HG03469 (cell line): ENCODE measurements at regions not wholly inside any gene's neighbourhood (a gene's known extent, or its start where the extent isn't known, plus 50 kb on each side); places are given as distances from the start of the nearest gene placed in this dataset.

Experiments
- ATAC-seq: cut with Tn5 transposase; IDR thresholded peaks from one replicate; pipeline ENCODE4 v1.9.1; 2021; ENCODE audit warnings: mild to moderate bottlenecking, moderate library complexity, moderate number of reproducible peaks; ENCODE audit not compliant: unreplicated experiment

DNA sequence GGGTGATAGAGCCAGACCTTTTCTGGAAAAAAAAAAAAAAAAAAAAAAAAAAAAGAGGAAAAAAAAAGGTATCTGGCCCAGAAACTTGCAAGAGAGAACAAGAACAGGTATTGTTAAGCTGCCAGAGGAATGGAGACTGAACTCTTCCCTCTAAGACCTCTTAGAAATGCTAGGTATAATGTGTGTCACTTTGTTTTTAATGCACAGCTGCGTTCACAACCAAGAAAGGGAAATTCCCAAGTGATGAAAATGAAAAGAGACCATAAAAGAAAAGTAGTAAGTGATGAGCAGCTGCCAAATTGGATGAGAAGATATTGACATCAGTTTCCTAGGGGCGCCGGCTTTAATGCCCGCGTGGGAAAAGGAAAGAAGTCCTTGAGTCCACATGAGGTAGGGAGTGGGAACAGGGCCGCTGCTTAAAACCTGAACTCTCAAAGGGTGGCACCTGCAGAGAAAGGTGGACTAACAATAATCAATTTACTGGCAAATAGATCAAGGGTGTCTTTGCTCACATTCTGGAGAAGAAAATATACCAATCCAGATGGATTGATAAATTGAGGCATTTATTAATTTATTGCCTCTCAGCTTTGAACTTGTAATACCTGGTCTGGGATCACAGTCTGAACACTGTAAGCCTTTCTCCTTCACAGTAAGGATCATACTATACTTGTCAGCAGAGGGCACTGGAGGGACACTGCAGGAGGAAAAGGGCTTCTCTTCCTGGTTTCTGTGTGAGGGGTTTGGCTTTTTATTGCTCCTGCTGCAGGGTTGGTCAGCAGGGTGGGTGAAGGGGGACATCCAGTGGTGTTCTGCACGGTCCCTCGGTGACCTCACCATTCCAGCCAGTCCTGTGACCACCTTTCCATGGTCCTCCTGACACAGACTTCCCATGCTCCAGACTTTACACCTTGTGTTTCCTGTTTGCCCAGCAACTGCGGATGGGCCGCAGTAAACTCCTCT is 131.6 kb downstream of the AQP9 start:
- no peak for ATAC-seq

DNA sequence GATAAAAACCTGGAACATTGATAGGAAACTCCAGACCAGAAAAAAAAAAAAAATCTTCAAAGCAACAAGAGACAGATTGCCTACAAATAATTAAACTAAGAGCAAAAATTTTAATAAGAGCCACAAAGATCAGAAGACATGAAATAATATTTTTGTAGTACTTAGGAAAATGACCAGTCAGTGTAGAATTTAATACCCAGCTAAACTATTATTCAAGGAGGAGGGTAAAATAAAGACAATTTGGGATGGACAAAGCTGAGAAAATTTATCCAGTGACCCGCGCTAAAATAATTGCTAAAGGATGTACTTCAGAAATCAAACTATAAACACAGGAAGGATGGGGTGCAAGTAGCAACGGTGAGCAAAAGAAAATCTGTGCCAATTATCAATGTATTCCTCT is 133.2 kb downstream of the AQP9 start:
- ATAC-seq = no peak

DNA sequence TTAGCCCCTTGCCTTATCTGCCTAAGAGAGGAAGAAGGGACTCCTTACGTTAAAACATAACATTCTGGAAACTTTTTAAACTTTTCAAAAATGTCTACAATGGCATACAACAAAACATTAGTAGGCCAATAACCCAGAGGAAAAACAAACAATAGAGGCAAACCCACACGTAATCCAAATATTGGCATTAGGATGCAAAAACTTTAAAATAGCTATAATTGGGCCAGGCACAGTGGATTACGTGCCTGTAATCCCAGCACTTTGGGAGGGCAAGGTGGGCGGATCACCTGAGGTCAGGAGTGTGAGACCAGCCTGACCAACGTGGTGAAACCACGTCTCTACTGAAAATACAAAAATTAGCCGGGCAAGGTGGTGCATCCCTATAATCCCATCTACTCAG is 134.9 kb downstream of the AQP9 start:
- no peak for ATAC-seq

DNA sequence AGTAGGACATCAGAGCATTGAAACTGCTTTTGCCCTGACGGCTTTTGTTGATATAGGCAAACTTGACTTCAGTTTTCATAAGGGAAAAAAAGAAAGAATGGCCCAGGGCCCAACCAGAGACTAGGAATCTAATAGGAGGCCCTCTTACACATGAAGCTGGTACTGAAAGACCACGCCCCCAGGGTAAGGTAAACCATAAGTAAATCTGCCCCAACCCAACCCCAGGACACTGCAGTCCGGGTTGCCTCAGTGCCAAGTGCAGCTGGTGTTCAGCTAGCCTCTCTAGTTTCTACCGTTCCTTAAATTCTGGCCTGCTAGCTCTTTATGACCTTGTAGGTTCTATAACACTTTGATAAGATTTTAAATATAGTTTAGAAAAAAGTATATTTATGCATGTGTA is 136.7 kb downstream of the AQP9 start:
- no peak for ATAC-seq

DNA sequence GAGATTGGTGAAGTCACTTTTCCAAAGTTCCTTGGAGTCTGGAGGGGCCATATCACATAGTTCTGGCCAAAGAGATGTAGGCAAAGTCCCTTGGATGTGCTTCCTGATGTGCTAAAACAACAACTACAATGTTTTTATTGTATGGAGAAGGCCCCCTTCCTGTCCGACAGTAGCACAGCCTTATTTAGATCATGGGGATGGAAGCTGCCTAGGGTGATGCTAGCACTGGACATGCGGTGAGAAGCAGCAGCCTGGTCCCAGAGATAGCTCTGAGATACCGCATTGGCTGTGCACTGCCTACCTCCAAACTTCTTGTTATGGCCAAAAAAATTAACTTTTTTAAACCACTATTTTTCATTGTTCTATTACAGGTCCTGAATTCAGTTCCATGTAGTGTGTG is 137.6 kb downstream of the AQP9 start:
- ATAC-seq = no peak

DNA sequence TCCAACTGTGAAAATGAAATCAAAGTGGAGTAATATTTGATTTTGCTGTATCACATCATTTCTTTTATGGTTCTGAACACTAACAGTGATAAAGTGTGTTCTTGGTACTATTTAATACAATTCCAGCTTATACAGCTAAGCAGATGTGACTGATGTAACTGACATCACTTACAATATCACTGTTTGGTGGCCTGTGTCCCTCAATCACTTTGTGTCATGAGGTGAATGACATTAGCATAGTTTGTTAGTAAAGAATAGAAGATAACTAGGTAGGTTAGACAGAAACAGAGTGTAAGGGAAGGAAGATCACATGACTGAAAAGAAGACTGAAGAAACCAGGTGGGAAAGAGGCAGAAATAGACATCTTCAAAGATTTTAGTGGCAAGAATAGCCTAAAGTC is 138.7 kb downstream of the AQP9 start:
- ATAC-seq = no peak

DNA sequence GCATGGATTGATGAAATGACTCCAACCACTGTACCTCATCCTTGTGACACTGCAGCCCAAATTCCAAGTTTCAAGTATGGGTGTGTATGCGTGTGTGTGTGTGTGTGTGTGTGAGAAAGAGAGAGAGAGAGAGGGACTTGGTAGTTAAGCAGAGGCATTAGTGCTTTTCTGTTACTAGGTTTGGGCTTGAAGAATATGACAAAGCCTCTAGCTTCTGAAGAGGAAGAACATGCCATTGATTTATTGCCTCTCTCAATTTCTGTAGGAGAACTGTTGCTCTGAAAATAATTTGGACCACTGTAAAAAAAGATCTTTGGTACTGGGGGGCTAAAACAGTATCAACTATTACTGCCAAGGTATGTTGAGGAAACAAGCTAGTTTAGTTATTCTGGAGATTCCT is 139.2 kb downstream of the AQP9 start:
- ATAC-seq = no peak

DNA sequence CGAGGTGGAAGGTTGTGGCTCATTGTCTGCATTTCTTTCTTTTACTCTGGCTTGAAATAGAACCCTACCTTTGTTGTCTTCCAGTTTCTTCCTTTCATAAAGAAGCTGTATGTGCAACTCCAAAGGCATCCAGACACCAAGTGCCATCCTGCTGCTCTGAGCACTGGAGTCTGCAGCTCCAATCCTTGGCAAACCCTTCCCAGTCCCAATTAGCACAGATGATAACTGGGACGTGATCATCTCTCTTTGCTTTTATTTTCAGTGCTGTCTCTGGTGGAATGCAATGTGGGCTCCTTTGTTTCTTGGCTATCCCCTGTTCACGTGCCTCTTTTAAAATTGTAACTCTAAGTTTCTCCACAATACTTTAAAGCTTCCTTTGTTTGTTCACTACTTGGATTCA is 140.9 kb downstream of the AQP9 start:
- no peak for ATAC-seq

DNA sequence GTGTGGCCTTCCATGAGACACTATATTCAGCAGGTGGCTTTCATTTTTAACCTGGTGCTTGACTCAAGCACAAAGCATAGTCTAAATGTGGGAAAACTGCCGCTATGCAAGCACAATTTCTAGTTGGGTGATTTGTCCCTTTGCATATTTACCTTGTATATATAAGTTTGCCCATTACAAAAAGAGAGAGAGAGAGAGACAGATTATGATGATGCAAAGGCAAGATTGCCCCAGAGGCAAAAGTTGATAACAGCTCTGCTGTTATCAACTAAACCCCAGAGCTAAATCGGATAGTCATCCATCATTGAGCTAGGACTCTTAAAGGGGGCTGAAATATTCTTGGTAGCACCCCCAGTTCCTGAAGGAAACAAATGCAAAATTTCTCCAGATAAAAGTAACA is 141.5 kb downstream of the AQP9 start:
- no peak for ATAC-seq

DNA sequence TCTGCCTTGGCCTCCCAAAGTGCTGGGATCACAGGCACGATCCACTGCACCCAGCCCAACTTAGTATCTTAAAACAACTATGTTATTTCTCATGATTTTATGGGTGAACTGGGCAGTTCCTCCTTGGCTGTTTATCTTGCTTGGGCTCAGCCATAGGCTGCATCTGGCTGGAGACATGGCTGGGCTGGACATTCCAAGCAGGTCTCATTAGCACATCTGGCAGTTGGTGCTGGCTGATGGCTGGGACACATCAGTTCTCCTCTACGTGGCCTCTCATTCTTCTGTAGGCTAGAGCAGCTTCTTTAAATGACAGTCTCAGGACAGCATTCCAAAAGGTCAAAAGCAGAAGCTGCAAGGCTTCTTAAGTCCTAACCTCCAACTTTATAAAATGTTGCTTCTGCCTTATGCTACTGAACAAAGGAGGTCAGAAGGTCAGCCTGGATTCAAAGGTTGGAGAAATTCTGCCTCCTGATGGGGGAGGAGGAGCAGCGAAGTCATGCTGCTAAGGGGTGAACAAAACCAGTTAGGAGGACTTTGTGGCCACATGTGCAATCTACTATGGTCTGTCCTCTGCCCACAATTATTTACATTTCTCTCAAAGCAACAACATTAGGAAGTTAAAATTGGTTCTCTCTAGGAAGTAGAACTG is 144.0 kb downstream of the AQP9 start:
- ATAC-seq = no peak

DNA sequence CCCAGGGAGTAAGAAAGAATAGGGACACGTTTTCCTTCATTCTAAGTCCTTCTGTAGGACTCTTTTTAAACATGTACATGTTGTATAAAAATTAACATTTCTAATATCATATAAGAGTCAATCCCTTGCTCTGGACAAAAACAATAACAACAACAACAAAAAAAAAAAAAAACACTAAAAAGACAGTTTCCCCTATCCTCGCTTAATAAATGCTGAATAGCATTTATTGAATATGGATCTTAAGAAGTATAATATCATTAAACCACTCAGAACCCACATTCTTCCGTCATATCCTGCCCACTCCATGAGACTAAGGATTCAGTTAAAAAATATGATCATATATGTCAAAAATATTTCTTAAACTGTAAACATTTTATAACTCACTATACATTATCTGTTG is 145.1 kb downstream of the AQP9 start:
- ATAC-seq = no peak

DNA sequence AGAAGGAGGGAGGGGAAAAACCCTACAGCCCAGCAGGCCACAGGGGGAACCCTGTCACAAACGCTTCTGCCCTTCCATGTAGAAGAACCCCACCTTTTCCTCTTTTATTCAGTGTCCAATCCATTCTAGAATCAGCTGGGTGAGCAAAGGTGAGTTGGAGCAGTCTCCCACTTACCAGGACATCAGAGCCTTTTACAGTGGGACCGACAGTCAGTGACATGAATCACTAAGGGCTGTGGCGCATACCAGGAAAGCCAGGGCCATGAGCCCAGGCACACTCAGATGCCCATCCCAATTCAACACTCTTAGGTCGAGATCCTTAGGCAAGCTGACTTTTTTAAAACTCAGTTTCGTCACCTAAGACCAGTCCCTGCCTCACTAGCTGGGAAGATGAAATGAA is 146.1 kb downstream of the AQP9 start:
- ATAC-seq = no peak

DNA sequence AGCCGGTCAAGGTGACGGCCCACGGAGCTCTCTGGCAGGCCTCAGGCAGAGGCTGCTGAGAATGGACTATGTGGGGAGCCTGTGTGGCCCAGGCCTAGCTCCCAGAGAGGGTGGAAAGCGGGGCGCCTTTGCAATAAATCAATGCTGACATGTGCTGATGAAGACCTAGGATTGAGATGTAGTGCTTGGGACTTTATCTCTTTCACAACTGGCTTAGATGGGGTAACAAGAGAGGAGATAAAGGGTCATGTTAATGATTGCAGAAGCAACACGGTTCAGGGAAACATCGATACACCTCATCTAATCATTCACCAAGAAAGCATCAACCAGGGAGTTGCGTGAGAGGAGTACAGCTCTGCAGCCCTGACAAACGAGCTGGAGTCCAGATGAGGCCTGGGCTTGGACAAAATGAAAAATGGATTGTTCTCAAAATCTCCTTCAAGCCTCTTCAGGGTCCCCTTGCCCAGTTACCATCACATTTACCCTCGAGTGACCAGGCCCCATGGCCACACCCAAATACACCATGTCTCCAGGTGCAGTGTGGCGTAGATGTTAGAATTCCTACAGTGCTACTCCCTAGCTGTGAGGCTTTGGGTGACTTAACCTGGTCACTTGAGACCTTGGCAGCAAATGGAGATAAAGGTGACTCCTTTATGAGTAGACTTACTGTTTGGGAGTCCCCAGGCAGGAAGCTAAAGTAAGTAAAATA is 146.4 kb upstream of the LIPC start:
- ATAC-seq = no peak

DNA sequence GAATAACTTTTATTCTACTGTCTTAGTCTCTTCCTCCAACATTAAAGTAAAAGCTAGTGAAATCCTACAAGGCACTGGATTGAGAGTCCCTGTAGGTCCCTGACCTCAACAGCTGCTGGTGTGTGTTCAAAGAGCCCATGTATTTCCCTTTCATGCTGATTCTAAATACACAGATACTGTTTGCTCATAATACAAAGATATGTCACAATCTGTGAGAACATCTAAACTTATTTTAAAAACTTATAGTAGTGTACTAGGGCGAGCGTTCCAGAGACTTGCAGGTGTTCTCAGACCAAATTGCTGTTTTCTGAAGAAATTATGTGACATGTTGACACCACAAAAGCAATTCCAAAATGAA is 145.9 kb upstream of the LIPC start:
- no peak for ATAC-seq

DNA sequence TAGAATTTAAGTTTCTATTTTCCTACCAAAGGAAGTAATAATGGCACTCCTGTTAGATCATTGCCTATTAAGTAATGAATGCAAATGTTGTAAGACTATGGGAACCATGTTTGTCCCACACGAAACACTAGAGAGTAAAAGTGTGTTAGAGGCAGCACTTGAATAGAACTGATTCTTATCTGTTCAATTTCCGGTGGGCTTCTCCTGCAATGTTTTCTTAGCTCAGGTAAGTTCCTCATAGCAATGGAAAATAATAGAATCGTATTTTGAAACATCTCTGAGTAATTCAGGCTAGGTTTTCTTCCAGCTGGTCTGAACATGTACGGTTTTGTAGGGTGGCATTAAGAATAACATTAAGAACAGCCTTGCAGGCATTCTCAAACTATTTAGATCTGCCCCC is 145.3 kb upstream of the LIPC start:
- ATAC-seq = no peak

DNA sequence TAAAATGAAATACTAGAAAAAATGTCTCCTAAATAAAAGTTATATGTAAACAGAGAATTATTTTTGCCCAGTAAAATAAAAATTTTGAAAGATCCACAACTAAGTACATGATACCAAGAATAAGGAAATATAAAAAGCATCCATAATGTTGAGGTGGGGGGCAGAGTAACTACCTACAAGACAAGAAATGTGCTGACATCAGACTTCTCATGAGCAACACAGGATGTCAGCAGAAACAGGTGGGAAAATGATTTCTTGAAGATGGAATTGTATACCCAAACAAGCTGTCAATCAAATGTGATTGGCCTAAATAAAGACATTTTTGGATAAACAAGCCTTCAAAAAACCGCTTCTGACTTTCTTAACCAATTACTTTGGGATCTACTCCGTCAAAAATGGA is 143.9 kb upstream of the LIPC start:
- no peak for ATAC-seq

DNA sequence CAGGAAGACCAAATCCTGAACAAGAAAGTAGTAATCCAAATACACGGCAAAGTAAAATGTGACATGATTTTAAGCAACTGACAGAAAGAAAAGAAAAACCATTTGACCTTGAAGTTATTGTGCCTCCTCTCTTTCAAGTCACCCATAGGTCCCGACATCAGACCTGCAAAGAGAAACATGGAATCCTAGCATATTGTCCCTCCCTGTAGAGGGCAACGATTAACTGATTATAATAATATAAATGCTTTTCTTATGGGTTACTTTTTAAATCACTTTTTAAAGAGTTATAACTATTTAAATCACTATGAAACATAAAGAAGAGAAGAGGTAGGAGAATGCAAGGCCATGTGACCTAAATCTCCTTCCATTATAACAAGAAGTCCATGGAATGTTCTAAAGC is 143.2 kb upstream of the LIPC start:
- no peak for ATAC-seq

DNA sequence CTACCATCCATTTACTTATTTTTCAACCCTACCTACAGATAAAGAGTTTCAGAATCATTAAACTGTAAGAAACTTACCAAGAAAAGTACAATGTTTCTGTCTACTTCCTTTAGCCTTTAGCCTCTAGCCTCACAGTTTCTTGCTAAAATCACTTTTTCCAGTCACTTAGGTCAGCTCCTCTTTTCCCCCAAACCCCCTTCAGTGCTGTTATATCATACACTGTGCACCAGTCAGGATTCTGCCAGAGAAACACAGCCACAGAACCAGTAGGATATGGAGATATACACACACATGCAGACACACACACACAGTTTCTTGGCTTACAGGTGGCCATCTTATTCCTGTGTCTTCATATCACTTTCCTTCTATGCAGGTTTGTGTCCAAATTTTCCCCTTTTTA is 139.9 kb upstream of the LIPC start:
- ATAC-seq = no peak

DNA sequence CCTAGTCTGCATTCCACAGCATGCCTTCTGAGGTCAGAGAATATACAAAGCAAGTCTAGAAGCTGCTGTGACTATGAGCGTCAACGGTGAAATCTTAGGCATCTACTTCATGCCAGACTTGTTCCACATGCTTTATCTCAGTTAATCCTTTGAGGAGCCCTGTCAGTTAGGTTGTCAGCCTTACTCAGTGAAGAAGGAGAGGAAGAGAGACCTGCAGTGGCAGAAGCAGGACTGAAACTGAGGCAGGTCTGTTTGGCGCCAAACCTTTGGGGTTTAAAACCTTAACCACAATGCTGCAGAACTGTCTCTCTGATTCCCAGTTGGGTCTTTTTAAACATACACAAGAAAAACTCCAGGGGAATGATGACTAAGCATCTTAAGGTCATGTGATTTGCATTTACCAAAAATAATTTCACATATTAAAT is 139.0 kb upstream of the LIPC start:
- ATAC-seq = no peak

DNA sequence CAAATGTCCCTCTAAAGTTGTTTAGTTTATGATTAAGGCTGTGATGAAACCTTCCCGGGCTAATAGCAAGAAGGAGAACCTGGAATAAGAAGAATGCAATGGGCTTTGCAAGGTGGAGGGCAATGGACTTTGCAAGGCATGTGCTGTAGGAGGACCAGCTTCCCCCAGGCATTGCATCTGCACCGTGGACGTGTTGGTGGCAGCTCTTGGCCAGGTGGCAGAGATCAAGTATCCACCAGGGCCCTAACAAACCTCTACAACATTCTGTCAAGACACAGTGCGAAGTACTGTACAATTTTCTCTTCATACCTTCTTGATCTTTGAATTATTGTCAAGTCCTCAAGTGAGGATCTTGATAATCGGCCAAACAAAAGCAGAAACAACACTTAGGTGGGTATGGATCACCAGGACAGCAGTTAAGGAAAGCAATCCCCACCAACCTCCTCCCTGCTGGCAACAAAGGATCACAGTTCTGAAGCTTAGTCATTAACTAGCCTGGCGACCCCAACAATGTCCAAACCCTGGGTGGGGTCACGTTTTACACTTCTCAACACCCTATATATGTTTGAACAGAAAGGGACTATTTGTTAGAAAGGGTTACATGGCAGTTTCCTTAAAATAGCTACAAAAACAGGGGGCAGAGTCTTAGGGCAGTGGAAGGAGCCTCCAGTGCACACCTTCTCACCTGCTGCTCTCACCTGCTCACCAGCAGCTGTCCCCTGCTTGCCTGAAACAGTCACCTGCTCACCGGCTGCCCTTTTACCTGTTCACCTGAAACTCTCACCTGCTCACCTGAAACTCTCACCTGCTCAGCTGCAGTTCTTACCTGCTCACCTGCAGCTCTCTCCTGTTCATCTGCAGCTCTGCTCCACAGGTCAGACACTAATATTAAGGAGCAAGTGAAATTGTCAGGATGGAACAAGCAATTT is 137.9 kb upstream of the LIPC start:
- ATAC-seq = no peak
